AG04449 (cell line): ENCODE measurements at regions not wholly inside any gene's neighbourhood (a gene's known extent, or its start where the extent isn't known, plus 50 kb on each side); places are given as distances from the start of the nearest gene placed in this dataset.
"Not testable (repeated sequence)": the region's sequence is repeated elsewhere in the genome, so short reads cannot be mapped to it uniquely, and the experiment has no call there.

Source experiments
- CTCF ChIA-PET: fragments of 350-600 bp; formaldehyde crosslinking; extraction: SDS; loops from one replicate; lab custom pipeline; 2021; ENCODE audit warnings: antibody characterized with exemption; lab: Yijun Ruan, JAX
- POLR2A ChIA-PET: fragments of 400-600, 350-600 bp; formaldehyde crosslinking; extraction: SDS; loops from one replicate; lab custom pipeline; 2020; ENCODE audit warnings: antibody characterized with exemption, inconsistent platforms; lab: Yijun Ruan, JAX
- DNase-seq: peaks from one replicate; pipeline ENCODE4 v3.0.0-alpha.2; 2010; ENCODE audit warnings: low read depth, low spot score
- H3K4me3 ChIP-seq: 2 replicates; pipeline ENCODE4 v1.5.1; 2011; ENCODE audit warnings: low read depth, mild to moderate bottlenecking, control low read depth, low read length
- TF ChIP-seq, protein P1 (sequence below): IDR thresholded peaks from one replicate; pipeline ENCODE4 v1.5.1; 2011; ENCODE audit warnings: mild to moderate bottlenecking, moderate library complexity, low read length, control low read depth, inconsistent platforms; ENCODE audit not compliant: insufficient read depth; ENCODE audit errors: missing control alignments

DNA sequence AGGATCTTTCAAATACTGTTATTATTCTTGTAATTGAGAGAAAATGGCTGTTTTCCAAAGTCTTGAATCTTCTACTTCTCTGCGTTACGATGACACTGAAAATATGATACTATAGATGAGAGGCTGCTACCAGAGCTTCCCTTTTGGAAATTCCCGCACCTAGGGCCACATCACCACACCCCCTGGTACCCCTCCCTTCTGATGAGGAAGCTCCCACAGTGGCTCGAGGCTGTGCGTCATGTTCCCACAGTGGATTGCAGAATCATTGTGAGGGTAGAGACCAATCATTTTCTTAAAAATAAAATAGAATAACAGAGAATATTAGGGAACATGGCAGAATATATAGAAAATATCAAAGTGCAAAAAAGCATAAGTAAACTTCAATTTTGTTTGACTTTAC lies 268.9 kb upstream of the SMIM21 start:
- TF ChIP-seq, protein P1, sequence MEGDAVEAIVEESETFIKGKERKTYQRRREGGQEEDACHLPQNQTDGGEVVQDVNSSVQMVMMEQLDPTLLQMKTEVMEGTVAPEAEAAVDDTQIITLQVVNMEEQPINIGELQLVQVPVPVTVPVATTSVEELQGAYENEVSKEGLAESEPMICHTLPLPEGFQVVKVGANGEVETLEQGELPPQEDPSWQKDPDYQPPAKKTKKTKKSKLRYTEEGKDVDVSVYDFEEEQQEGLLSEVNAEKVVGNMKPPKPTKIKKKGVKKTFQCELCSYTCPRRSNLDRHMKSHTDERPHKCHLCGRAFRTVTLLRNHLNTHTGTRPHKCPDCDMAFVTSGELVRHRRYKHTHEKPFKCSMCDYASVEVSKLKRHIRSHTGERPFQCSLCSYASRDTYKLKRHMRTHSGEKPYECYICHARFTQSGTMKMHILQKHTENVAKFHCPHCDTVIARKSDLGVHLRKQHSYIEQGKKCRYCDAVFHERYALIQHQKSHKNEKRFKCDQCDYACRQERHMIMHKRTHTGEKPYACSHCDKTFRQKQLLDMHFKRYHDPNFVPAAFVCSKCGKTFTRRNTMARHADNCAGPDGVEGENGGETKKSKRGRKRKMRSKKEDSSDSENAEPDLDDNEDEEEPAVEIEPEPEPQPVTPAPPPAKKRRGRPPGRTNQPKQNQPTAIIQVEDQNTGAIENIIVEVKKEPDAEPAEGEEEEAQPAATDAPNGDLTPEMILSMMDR, result no peak
- CTCF ChIA-PET, result no interaction called here
- POLR2A ChIA-PET, result no interaction called here
- no peak overlapping the region for H3K4me3 ChIP-seq
- no peak for DNase-seq

DNA sequence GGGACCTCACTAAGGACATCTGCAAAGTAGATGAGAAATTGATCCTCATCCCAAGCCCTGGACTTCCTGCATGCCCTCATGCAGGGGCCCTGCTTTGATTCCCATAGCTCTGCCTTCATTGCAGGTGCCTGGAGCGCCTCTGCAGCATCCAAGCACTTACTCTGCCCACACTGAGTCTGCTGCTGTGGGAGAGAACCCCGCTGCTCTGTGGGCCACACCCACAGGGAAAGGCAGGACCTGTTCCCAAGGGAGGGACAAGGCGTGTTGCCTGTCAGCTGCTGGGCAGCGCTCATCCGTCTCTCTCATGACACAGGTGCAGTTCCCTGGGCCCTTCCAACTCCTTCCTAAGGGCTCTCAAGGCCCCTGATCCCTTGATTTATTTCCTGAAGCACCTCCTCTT lies 266.8 kb upstream of the SMIM21 start:
- TF ChIP-seq, protein P1, result no peak
- ChIA-PET CTCF (no interaction called here), POLR2A (no interaction called here)
- H3K4me3 ChIP-seq, result no peak overlapping the region
- no peak for DNase-seq

DNA sequence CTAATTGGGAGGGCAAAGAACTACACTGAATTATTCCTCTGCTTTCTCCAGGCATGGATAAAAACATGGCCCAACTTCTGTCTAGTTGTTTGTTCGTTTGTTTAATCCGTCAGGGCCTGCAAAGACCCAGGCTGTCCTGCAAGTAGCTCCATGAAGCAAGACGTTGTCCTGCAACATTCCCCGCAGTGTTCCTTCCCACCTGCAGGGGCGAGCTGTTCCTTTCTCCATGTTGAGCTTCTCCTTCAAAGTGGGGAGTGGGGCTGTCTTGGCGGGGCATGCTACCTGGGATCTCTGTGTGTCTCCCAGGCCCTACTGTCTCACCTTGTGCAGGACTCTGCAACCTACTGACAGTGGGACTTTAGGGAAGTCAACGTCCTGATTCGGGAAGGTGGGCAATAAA lies 264.0 kb upstream of the SMIM21 start:
- no peak overlapping the region for H3K4me3 ChIP-seq
- POLR2A ChIA-PET, result no interaction called here
- CTCF ChIA-PET, result no interaction called here
- DNase-seq, result no peak
- TF ChIP-seq, protein P1, result no peak

DNA sequence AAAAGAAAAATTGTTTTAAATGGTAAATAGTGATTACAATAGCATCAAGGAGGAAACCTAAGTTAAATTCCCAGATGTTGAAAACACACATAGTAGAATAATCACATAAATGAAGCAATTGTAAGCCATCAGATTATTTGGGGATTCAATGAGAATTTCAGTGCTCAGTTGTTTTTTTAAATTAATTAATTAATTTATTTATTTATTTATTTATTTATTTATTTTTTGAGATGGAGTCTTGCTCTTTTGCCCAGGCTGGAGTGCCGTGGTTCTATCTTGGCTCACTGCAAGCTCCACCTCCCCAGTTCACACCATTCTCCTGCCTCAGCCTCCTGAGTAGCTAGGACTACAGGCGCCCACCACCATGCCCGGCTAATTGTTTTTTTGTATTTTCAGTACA lies 262.8 kb upstream of the SMIM21 start:
- POLR2A ChIA-PET, result not testable (repeated sequence)

DNA sequence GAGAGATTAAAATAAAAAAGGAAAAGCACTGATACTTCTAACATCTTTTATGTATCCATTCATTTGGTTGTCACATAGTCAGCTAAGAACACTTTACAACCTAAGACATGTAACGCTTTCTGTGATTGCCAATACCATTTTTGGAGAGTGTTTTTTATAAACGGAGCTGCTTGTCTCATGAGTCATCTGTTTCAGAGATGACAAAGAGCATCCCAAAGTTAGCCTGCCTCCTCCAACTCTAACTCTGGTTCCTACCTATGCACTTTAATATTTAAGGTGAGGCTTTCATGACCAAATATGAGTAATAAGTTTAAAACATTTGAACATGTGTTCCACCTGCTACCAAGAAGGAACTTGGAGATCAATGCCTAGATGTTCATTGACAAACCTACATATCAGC lies 260.1 kb upstream of the SMIM21 start:
- POLR2A ChIA-PET, result no interaction called here
- CTCF ChIA-PET, result no interaction called here
- H3K4me3 ChIP-seq, result no peak overlapping the region
- TF ChIP-seq, protein P1, result no peak
- DNase-seq, result no peak

More for the DNA sequence above, 262.8 kb upstream of the SMIM21 start:
- H3K4me3 ChIP-seq, DNase-seq, CTCF ChIA-PET: not testable (repeated sequence)

DNA sequence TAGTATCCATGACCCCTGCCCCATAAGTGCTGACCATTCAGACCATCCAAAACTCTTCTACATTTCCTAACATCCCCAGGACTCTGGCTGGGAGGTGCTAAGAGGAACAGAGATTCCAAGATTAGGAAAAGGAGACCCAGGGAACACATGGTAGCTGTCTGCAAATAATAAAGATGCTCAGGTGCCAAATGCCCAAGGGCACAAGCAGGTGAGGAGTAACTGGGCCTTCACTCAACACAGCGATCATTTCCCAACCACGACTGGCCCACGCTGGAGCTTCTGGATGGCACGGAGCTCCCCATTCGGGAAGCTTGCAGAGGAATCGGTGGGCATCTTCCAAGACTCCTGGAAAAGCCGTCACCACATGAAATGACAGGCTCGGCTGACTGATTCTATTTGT lies 255.9 kb upstream of the SMIM21 start:
- TF ChIP-seq, protein P1, result no peak
- DNase-seq, result no peak
- CTCF ChIA-PET, result no interaction called here
- no peak overlapping the region for H3K4me3 ChIP-seq
- POLR2A ChIA-PET, result no interaction called here

DNA sequence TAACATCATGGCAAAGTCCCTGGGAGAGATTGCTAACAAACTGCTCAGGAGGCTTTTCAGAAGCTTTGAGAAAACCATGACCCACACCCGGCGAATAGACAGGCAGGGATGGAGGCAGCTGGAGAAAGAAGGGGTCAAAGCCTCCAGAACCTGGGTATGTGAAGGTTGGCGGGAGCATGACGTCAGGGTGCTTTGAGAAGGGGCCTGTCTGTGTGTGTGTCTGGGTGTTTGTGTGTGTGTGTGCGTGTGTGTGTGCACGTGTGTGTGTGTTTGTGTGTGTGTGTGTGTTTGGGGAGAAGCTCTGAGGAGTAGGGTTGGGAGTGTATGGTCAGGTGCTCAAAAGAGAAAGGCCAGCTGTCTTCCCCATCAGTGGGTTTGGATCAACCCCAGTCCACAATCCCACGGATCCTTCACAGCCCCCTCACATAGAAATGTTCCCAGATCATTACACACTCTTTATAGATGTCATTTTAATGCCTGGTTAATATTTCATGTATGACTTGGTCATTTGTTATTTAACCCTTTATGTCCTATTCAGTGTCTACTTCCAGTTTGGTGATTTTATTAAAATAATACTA lies 254.1 kb upstream of the SMIM21 start:
- H3K4me3 ChIP-seq, result no peak overlapping the region
- POLR2A ChIA-PET, result no interaction called here
- TF ChIP-seq, protein P1, result no peak
- DNase-seq, result no peak
- CTCF ChIA-PET, result no interaction called here
